ENCODE measurements at regions not wholly inside any gene's neighbourhood (a gene's known extent, or its start where the extent isn't known, plus 50 kb on each side); places are given as distances from the start of the nearest gene placed in this dataset.

DNA sequence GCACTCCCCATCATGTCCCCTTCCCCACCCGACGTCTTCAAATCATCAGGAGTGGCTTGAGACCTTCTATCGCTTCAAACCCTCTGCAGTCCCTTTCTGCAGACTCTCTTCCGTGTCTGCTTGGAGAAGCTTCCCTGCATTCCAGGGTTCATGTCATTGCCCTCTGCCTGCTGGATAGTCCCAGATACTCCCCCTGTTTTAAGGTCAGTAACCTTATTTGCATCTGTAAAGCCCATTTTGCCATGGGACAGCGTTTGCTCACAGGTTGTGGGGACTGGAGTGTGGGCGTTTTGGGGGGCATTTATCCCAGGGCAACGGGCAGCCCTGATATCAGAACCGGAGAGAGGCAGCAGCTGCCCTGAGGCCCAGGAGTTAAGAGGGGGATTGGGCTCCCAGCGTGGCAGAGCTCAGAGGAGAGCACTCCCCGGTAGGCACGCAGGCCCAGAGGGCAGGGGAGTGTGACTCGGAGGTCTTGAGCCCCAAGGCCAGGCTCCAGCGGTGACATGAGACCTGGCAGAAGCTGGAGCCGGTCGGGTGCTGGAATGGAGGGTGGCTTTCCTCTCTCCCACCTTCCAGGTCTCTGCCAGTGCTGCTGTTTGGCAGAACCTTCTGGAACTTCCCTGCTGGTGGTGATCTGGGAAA is 73.8 kb downstream of the RTP5 start:
- no peak for DNase-seq (ENCODE audit: low read depth)

DNA sequence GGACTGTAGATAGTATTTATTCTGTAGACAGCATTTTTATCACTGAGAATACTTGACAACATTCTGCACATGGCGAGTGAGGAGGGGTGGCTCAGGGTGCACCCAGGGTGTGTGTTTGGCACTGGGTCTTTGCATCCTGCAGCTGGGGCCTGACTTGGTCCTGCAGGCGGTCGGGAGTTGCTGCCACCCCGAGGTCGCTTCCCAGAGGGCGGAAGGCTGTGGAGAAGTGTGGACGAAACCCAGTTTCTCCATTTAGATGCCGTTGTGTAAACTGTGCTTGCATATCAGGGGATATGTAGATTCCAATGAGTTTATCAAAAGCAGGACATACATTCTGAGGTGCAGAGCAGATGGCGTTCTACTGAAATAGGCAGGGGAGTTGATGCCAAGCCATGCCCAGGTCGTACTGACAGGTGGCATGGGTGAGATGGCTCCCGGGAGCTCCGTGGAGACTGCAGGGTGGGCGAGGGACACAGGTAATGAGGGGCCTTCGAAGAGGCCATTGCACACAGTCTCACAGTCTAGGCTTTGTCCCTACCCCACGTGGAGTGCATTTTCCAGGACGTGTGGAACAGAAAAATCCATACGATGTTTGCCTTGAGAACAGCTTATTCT is 74.5 kb downstream of the RTP5 start:
- no peak for DNase-seq (ENCODE audit: low read depth)

DNA sequence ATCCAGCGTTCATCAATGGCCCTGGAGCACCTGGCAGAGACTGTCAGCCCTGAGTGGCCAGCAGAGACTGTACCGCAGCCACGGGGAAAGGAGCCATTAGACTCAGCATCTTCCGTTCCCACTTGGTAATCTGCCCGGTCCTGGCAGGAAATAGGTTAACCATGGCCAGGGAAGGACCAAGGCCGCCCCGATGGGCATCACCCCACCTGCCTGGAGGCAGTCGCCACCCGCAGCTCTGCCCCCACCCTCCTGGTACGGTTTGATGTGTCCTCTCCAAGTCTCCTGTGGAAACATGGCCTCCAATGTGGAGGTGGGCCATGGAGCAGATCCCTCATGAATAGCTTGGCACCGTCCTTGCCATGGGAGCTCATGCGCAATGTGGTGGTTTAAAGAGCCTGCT is 75.3 kb downstream of the RTP5 start:
- DNase-seq (ENCODE audit: low read depth), result no peak

DNA sequence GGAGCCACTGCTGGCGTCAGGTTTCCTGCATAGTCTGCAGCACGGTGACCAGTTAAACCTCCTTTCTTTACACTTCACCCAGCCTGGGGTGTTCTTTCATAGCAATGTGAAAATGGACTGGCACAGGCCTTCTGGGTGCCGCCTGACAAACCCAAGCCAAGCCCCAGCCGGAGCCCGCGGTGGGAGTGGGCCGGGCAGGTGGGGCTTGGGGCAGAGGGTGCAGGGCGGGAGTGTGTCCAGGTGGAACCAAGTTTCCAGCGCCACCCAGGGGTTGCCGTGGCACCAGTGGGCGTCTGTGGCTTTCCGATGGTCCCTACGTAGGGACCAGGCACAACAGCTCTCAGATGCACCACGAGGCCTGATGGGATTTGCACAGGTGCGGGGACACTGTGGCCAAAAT is 75.8 kb downstream of the RTP5 start:
- no peak for DNase-seq (ENCODE audit: low read depth)

DNA sequence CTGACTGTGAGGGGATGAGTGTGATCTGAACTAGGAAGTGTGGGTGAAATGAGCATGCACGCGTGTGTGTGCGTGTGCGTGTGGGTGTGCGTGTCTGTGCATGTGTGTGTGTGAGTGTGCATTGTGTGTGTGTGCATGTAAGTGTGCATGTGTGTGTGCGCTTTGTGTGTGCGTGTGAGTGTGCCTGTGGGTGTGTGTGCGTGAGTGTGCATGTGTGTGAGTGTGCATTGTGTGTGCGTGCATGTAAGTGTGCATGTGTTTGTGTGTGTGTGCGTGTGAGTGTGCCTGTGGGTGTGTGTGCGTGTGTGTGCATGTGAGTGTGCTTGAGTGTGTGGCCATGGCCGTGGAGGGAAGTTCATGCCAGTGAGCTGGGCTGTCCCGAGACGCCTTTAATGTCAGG is 76.3 kb downstream of the RTP5 start:
- DNase-seq (ENCODE audit: low read depth), result no peak

DNA sequence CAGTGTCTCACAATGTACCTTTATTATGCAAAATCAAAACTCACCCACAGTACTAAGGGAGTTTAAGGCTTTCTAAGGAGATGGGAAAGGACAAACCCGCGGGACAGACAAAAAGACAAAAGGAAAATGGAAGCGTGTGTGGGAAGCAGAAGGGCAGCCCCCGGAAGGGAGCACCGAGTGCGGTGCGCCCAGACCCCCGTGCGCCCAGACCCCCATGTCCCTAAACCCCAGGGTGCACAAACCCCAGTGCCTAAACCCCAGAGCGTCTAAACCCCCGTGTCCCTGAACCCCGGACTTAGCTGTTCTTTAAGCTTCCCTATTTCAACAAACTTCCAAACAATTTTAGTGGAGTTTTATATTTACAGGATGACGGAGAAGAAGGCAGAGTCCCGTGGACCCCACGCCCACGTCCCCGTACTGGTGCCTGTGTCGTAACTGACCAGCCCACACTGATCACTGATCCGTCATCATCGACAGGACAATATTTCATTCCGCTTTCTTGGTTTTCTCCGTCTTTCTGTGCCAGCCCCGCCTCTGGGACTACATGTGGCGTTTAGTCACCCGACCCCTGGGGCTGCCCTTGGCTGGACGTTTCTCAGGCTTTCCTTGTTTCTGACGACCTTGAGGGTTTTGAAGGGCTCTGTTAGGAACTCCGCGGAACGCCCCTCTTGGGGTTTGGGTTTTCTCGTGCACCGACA is 76.9 kb downstream of the RTP5 start:
- DNase-seq (ENCODE audit: low read depth), result no peak

DNA sequence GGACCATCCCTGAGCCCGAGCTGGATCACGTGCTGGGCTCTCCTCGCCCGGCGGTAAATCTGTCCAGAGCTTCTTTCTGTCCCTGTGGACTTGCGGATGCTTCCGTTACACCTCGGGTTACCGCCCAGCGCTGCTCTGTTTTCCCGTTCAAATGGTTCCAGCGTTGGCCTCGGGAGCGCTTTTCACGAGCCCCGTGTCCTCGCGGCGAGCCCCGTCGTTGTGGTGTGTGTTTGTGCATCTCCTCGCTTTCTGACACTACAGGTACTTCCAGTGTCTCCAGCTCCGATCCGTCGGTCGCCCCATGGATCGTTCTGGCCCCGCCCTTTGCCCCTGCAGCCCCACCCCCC is 77.4 kb downstream of the RTP5 start:
- DNase-seq (ENCODE audit: low read depth), result no peak

DNA sequence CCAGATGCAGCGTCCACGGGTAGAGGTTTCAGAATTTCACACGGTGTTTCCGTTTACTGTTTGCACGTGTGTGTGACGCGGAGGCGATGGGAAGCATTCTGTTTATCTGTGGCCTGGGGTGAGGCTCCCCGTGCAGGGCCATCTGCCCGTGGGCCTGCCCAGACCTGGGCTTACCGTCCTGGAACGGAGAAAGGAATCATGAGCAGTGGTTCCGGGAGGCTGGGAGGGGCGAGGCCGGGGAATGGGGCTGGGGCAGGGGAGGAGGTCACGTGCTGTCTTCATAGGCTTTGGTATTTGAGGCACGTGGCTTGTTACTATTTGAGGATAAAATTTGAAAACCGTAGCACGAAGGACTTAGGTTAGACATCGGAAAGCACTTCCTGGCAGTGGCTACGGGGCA is 77.9 kb downstream of the RTP5 start:
- no peak for DNase-seq (ENCODE audit: low read depth)

DNA sequence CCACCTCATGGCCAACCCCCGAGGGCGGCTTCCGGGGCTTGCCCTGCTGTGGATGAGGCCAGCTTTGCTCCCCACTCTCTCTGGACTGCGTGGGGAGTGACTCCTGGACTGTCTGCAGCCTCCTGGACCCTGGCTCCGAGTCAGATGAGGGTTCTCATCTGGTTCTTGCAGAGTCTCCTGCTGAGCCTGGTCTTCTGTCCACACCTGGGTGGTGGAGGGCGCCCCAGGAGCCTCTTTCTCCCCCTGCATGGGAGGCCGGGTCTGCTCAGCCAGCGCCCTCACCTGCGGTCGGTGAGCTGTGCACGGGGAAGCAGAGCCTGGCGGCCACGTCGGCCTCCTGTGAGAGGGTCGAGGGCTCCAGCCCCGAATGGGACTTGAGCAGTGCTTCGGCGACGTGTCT is 78.3 kb downstream of the RTP5 start:
- DNase-seq (ENCODE audit: low read depth), result no peak

DNA sequence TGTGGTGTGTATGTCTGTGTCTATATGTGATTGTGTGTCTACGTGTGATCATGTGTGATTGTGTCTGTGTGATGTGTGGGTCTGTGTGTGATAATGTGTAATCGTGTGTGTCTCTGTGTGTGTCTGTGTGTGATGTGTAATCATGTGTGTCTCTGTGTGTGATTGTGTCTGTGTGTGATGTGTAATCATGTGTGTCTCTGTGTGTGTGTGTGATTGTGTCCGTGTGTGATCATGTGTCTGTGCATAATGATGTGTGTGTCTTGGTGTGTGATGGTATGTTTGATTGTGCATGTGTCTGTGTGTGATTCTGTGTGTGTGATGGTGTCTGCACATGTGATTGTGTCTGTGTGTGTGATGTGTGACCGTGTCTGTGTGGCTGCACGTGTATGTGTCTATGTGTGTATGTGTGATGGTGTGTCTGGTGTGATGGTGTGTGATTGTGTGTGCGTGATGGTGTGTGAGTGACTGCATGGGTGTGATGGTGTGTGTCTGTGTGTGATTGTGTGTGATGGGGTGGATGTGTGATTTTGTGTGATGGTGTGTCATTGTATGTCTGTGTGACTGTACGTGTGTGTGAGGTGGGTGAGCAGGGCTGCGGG is 78.9 kb downstream of the RTP5 start:
- DNase-seq (ENCODE audit: low read depth), result no peak

DNA sequence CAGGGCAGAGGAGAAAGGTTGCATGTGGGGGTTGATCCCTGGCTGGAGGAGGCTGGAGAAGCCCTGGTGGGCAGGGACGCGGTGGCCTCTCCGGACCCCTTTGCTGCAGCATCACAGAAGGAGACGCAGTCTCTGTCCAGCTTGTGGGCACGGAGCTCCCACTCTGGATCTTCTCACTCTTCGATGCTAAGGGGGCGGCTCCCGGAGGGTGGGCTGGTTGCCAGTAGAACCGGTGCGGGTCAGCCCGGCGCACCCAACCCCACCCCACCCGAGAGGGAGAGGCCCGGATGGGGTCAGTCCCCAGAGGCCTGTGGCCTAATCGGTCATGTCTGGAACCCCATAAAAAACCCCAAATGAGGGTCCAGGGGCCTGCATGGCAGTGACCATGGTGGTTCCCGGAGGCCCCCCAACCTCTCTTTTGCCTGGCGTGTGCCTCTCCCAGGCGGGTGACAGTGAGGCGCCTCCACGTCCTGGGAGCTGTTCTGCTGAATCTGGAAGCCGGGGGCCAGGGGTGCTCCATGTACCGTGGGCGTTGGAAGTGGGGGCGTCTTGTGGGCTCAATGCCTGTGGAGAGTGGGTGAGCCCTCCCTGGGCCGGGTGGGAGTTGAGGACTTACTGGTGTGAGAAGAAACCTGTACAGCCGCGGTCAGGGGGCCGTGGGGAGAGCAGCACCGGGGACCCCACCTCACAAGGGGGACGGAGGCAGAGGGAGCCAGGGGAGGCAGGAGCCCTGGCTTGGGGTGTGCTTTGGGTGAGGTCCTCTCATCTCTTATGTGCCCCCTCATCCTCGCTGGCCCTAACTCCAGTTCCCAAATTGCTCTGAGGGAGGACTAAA is 79.6 kb downstream of the RTP5 start:
- no peak for DNase-seq (ENCODE audit: low read depth)

DNA sequence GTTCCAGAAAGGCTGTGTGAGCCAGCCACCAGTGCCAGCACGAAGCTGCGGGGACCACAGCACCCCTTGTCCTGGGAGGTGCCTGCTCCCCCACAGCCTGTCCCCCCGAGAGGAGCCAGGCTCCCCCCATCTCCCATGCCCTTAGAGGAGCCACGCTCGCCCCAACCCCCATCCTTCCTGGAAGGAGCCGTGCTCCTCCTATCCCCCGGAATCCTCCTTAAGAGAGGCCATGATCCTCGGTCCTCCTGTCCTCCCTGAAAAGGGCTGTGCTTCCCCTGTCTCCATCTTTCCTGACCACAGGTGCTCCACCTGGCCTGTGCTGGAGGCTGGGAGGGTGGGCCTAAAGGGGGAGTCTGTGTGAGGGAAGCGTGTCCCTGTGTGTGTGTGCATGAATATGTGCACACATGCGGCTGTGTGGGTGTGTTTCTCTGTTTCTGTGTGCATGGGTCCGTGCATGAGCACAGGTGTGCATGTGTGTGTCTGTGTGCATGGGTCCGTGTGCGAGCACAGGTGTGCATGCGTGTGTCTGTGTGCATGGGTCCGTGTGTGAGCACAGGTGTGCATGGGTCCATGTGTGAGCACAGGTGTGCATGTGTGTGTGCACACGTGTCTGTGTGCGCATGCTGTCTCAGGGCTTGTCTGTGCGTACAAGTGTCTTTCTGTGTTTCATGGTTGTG is 80.3 kb downstream of the RTP5 start:
- no peak for DNase-seq (ENCODE audit: low read depth)

DNA sequence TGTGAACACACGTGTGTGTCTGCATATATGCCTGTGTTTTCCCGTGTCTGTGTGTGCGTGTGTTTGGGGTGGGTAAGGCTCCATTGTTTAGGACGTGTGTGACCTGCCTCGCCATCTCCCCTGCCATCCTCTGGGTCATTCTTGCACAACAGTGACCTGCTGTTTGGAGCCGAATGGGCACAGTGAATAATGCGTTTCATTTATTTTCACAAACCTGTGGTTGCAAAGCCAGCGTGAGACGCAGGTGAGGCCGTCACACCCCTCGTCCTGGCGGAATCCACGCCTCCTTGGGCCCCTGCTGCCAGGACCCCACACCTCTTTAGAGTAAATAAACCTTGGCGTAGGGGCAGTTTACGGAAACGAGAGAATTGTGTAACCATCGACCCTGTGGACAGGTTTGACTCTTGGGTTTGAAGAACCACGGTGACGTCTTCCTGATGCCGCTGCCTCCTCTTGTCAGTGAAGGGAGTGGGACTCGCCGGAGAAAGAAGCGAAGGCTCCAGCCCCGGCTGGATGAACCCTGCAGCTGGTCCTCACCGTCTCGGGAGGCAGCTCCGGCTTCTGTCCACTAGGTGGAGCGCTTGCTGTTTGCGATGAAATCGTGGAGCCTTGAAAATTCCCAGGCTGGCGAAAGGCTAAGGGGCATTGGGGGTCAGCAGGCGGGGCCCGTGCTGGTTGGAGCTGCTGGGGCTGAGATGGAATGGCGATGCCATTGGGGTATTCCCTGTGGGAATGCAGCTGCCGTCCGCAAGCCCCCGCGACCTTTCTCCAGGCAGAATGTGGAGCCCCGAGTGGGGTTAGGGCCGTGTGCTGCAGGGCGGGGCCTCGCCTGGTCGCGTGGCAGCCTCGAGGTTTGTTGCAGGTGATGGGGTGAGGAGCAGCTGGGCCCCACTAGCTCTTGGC is 81.1 kb downstream of the RTP5 start:
- DNase-seq (ENCODE audit: low read depth), result peak; percentile 26

DNA sequence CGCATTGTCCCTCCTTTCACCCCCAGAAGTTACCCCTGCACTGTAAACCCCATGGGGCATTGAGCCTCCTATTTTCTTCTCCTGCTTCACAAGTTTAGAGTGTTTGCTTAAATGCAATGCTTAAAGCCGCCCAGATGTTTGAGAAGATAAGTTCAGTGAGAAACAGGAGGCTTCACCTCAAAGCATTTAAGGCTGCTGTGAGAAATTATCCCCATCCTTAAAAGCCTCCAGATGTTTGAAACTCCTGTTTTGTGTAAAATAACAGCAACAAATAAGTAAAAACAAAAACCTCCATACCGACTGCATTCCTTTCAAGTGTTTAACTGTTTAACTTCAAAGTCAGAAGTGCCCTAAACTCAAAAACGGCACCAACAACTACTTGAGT is 81.8 kb downstream of the RTP5 start:
- DNase-seq (ENCODE audit: low read depth), result no peak

DNA sequence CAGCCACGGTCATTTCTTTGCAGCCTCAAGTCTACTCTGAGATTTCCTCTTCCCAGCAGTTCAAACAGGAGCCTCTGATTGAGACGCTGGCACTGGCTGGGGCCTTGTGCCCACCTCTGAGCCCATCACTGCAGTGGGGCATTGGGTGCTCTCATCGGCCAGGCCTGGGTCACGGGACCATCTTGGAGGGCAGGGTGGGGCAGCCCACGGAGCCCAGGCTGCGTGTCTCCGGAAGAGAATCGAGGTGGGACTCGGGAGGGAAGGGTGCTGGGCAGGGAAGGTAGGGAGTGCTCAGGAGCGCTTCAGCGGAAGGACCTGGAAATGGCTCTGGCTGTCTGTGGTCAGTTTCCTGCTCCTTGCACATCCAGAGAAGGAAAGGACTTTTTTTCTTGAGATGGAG is 82.4 kb downstream of the RTP5 start:
- no peak for DNase-seq (ENCODE audit: low read depth)

DNA sequence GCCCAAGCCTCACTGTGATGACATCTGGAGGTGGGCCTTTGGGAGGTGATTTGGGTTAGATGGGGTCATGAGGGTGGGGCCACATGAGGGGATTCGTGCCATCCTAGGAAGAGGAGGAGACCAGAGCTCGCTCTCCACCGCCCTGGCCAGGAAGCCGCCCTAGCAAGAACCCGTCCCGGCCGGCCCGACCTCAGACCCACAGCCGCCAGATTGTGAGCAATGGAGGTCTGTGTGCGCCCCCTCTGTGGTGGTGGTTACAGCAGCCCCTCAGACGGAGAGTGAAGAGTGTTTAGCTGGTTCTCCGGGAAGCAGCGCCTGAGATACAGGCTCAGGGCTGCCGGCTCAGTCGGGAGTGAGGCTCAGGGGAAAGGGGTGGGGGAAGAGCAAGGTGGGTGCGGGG is 83.3 kb downstream of the RTP5 start:
- no peak for DNase-seq (ENCODE audit: low read depth)

DNA sequence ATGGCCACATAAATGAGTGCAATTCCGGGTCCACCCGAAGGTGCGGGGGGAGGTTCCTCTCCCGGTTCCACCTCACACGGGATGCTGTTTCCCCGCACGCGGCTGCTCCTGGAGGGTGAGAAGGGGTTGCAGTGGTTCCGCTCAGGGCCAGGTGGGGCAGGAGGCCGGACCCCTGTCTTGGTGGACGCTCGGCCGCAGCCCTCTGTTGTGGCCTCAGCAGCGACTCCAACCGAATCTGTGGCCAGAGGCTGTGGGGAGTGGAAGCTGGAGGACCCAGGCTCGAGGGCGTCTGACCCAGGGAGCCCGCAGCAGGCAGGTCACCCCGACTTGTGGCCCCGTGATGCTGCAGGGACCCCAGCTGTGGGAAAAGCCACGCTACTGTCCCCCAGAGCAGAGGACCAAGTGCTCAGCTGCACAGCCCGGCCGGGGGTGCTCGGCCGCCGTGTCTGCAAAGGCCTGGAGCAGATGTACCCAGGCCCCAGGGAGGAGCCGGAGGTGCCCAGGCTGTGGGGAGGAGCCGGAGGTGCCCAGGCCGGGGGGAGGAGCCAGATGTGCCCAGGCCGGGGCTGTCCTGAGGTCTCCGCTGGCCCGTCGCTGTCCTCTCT is 83.9 kb downstream of the RTP5 start:
- DNase-seq (ENCODE audit: low read depth), result no peak

DNA sequence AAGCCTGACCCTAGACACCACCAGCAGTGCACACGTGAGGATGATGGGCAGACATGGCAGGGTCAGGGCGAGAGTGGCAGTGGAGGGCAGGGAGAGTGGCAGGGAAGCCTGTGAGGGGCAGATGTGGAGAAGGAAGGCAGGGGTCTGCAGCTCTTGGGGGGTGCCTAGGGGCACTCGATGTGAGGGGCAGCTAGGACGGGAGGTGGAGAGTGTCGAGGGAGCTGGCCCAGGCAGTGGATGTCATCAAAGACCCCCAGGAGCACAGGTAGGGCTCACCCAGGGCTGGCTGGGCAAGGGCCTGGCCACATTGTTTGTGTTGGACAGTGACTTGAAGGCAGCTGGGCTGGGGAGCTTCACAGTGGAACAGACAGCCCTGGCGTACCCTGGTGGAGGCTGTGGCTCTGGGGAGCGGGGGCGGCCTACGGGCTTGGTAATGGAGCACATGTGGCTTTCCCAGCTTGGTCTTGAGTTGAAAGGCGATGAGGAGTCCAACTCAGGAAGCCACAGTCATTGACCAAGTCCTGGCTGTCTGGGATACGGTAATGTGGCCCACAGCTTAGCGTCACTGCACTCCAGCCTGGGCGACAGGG is 87.1 kb downstream of the RTP5 start:
- no peak for DNase-seq (ENCODE audit: low read depth)

DNA sequence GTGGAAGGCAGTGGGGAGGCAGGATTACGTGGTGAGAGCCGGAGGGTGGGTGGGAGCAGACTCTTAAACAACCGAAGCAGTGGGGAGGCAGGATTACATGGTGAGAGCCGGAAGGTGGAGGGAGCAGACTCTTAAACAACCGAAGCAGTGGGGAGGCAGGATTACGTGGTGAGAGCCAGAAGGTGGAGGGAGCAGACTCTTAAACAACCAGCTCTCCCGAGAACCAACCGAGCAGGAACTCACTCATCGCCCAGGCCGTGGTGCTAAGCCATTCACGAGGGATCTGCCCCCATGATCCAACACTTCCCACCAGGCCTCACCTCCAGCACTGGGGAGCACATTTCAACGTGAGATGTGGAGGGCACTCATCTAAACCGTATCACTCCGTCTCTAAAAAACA is 87.7 kb downstream of the RTP5 start:
- no peak for DNase-seq (ENCODE audit: low read depth)
